NCI-H524 (cell line): ENCODE measurements at regions not wholly inside any gene's neighbourhood (a gene's known extent, or its start where the extent isn't known, plus 50 kb on each side); places are given as distances from the start of the nearest gene placed in this dataset.

Source experiments
- DNase-seq, 2 experiments: peaks; one replicate each; lab custom pipeline; 2025; lab: John Stamatoyannopoulos, UW

DNA sequence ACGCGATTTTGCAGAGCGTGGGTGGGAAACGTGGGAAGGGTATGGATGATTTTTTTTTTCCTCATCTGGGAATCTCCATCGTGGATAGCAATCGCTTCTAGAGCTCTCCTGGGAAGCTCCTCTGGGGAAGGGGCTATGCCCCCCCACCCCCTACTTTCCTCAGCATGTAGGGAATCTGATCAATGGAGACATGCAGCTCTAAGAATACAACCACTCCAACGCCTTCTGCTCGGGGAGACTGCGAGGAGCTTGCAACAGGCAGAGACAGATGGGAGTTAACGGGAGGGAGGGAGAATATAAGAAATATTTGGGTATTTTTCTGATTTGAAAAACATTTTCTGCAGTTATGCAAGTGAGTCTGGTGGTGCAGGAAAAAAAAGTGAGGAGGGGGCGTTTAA, 104.6 kb upstream of the HSD17B12 start:
- peak; percentile 9 to 40 for DNase-seq

DNA sequence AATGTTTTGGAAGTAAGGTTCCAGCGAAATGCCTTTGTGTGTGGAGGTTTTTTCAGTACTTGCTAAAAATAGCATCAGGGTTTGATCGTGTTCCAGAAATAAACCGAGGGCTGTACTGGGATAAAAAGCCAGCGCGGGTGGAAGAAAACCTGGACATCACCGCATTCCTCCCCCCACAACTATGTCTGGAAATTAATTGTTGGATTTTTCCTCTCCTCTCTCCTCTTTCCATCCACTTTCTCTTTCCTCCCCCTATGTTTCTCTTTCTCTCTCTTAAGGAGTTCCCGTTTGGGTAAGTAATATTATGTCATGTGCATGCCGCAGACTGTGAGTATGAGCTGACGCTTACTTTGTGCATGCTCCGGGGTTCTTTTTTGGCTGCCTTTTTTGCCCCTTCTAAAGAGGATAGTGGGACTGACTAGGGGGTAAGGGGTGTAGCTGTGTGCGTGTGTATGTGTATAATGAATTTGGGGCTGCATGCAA, 104.2 kb upstream of the HSD17B12 start:
- DNase-seq: no peak

DNA sequence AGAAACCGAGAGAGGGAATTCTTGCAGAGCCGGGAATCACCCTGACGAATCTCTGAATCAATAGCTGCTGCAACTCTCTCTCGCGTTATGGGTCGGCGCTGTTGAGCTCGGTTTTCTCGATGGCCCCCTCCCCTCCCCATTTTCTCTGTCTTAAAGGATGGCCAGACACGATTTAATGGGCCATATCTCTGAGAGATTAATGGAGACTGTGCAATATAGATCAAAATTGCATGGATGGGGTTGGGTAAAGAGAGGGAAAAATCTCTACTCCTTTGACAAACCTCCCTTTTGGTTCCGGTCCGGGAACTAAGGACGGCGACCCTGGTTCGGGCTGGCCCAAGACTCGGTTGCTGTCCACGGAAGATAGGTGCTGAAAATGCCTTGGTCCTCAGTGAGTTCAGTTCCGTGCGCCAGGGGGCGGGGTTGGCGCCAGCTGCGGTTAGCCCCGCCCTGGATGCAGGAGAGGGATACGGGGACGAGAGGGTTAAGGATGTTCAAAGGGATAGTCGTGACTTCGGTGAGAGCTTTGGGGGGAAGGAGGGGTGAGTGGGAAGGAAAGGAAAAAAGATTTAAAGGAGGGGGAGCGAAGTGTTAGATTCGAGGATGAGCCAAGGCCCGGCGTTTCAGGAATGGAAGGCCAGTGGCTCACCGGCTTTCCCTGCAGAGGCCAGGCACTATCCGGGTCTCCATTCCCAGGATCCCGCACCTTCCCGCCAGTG, 103.6 kb upstream of the HSD17B12 start:
- DNase-seq: peak; percentile 3 to 40

DNA sequence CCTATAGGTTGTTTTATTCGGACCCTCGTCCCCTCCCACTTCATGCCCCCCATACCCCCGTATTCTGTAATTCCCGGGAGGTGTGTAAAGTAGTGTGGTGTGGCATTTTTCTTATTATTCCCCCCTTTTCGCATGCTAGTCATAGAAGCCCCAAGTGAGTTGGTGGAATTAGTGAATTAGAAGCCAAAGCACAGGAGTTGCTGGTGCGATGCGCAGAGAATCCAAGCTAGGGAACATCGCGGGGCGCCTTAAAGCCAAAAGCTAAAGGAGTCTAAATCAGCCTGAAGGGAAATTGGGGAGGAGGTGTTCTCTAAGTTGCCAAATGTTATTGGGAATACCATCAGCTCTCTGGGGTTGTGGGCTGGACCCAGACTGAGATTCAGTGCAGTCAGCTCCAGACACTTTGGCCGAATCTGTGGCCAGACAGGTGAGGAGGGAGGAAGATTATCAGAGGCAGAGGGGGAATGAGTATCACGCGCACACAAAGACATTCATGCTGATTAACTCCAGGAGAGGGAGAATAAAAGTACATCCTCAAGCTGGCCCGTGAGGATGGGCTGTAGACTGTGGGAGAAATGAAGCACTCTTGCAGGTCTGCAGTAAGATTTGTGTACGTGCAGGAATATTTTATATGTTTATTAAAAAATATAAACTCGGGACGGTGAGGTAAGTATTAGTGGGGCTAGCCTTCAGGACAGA, 102.8 kb upstream of the HSD17B12 start:
- no peak for DNase-seq

DNA sequence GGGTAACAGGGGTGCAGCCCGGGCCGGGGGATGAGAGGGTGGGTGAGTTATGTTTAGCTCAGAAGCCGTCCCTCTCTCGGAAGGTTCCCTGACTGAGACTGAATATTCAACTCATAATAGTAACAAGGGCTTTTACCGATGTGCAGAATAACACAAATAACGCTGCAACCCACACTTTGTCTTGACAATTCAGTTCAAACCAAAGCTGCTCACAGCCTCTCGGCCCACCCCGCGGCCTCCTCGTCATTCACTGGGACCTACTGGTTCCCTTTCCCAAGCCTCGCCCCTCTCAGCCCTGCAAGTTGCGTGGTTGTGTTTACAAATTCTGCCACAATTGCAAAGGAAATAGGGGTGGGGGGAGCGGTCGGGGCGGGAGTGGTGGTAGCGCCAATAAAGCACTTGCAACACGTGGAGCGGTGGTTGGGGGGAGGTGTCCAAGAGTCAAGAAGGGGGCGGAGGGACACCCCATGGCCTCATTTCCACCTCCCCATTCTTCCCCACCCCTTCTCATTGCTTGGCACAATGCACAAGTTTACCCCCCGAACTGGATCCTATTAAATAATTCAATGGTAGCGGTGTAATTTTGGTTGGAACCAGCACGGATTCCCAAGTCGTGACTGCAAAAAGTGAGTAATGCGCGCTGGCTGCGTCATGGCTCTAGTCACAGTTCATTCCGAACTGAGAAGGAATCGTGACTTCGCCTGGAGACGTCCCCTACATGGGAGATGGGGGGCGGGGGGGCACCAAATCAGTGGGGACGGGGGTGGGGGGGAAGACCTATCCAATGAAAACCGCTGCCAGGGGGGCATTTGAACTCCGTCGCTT, 102.0 kb upstream of the HSD17B12 start:
- peak in 1 of 2 experiments; percentile 44 for DNase-seq

DNA sequence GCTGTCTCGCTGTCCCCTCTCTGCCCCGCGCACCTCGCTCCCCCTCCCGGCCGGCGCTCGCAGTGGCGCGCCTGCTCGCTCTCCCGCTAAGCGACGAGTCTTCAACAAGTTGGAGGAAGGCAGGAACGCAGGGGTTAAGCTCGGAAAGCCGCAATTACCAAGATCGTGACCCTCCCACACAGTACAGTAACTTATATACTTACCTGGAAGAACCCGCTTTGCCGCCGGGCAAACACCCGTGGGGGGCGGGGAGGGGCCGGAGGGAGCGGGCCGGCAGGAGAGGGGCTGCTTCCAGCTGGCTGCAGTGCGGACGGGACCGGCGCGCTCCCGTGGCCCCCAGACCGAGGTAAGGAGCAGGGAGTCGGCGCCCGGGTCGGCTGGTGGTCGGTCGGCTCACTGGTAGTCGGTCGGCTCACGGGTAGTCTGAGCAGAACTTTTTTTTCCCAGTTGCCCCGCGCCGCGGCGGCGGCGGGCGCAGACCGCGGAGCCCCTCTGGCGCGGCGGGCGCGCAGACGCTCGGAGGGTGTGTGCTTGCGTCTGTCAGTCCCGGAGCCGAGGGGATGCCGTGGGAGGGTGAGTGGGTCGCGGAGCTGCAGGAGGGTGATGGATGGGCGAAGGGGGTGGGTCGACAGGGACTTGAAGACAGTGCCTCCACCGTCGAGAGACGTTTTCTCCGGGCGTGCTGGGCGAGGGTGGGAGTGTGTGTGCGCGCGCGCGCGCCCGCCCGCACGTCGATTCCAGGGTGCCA, 101.2 kb upstream of the HSD17B12 start:
- peak; percentile 13 to 44 for DNase-seq

DNA sequence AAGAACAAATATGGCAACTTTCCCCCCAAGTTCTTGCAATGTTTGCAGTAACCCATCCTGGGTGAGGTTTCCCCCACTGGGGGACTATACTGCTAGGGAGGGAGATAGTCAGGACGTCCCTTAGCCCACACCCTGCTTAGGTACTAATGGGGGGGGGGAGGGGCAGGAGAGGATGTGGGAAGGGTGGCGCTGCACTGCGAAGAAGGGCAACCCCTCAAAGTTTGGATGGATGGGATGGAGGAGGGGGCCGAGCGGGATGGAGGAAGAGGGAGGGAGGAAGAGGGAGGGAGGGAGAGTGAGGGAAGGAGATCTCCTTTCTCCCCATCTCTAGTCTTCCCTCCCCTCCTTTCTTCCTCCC, 100.6 kb upstream of the HSD17B12 start:
- no peak for DNase-seq

DNA sequence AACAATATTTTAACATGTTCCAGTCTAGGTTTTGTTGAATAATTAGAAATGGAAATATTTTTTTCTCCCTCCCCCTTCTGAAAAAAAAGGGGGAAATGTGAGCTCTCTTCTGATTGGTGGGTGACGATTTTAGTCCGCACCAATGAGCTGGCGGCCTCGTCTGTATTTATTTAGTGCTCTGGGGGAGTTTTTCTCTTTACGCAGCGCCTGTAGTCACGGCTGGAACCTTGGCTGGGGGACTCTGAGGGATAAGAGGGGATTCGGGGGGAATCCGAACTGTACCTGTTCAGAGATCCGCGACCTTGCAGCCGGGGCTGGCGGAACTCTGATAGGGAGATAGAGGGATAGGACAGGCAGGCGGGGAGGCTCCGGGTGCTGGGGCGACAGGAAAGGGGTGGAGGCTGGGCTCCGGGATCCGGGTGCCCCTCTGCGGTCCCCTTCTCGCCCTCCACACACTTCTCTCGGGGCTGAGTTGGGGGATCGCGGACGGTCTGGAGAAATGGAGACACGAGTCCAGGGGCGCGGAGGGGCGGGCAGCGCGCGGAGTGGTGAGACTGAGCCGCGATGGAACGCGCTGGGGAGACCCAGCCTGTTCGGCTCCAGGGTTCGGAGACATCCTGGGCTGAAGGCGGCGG, 99.7 kb upstream of the HSD17B12 start:
- DNase-seq: peak in 1 of 2 experiments; percentile 49

DNA sequence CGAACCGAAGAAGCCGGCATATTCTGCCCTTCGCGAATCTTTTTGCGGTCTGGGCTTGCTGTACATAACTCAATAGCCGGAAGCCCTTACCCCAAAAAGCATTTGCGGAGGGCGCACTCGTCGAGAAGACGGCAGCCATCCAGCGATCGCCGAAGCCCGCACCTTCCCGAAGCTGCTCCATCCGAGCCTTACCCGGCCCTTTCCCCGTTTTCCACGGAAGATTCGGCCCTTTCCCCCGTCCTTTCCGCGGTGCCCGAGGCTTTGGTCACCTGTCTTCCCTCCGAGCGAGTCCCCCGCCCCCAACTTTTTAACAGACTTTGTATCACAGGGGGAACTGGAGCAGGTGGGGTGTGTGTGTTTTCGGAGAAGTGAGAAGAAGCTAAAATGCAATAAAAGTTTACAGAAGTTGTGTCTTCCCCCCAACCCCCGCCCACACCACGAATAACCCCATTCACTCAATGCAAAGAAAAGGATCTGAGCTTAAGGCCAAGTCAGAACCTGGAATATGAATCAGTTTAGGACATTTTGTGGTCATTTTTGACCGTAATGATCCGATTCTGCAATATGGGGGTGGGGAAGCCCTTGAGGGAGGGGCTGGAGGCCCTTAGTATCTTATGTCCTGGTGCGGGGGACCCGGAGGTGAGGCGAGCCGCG, 99.0 kb upstream of the HSD17B12 start:
- DNase-seq: no peak

DNA sequence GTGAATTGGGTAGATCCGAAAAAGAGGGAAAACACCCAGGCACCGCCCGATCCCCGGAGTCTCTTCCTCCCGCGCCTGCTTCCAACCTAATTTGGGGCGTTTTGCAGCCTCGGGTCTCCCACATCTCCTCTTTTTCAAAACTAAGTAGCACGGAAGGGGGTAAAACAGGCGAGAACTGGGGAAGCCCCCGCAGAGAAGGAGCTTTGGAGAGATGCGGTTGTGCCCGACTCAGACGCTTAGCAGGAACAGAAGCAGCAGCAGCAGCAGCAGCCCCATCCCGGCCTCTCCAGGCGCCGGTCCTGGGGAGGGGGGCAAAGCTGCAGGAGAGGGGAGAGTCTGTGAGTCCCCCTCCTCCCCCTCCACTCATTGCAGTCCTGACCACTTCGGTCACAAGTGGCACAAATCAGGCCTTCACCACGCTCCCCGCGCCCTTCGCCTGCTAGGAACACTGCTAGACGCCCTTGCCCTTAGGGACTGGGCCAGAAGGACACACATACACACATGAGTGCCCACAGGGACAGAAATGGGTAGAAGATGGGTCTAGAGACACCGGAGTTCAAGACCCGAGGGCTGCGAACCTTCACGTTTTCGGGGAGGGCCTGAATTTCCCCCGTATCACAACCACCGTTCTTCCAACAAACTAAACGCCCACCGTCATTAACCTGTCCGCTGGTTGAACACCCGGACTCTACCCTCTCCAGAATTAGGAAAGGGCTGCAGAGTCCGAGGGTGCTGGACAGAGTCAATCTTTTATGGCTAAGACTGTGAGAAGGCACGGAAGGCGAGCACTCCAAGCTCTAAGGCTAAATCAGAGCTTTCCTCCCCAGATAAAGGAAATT, 98.3 kb upstream of the HSD17B12 start:
- DNase-seq: no peak

DNA sequence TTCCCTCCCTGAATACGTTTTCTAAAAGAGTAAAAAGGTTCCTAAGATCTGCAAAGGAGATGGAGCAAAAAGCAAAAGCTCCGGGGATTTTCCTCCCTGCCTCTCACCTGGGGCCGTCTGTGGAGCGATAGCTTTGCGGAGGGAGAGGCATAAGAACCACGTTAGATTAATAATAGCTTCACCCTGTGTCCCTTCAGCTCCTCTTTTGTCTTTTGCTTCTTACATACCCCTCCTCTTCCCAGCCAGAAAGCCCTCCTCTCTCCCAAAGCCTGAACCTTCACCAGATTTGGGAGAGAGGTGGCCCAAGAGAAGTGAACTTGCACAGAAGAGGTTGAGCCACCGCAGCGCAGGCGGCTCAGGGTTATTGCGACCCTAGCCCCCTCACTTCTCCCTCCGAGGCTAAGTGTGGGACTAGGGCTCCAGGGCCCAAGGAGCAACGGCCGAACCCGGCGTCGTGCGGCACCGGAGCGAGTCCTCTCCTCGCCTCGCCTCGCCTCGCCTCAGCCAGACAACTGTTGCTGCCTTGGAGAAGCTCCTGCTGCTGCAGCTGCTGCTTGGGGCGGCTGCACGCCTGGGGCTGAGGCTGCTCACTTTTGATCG, 97.6 kb upstream of the HSD17B12 start:
- DNase-seq: no peak

DNA sequence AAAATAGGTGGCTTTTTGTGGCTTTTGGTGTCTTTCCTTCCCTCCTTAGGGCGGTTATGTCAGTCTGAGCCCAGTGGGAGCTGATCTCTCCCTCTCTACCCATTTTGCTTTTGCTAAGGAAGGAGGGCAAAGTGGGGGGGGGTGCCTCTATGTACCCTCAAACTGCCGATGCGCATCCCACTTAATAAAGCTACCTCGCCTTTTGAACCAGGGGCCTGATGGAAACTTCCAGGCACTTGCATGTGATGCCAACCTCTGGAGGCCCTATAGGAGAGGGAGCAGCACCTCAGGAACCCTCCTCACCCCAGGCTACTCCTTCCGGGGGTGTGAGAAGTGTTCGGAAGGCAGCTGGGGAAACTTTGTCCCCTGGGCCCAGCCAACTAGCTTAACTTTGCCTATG, 97.0 kb upstream of the HSD17B12 start:
- DNase-seq: no peak

DNA sequence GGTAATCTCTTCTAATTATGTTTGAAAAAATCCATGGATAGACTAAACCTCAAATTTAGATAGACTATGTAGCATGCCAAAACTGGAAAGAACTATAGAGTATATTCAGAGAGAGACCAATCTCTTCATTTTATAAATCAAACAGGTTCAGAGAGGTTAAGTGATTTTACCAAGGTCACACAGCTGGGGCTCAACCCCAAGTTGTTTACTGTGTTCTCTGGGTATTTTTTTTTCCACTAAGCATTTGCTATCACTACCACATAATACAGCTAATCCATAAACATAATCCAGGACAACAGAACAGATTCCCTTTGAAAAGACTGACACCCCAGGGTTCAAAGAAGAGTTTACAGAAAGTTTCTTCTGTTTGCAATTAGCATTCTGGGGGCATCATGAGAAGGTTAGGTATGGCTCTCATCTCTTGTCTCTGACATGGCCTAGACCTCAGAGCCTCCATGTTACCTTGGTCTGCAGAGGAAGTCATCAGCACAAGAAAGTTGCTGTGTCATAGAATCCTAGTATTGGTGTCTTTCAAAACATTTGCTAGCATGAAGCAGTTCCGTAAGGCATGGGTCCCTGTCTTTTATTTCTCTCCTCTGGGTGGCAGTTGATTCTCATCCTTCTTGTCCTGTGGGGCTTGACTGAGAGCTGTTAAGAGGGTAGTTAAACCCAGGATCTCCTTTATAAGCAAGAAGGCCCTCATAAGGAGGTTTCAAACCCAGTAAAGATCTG, 94.5 kb upstream of the HSD17B12 start:
- no peak for DNase-seq

DNA sequence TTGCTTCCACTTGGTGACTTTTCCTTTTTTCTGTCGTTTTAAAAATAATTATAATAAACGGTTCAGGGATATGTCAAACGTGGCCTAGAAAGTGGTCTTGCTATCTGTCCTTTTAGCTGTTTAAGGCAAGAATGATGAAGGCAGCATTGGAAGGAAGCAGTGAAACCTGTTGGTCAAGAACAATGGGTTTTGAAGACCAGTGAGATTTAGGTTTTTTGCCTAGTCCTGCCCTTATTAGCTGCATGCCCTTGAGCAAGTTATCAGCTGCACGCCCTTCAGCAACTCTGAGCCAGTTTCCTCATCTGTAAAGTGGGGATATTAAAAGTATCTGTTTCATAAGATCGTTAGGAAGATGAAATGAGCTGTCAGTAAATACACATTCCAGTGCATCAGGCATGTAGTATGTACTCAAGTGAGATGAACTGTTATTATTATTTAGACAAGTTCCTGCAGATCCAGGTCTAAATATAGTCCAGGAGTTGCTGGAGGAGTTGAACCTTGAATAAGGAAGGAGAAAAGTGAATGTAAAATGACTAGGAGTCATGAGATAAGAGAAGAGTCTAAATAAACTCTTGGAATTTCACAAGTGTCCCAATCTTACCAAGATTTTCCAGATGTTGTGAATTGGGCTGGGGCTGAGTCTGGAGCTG, 90.8 kb upstream of the HSD17B12 start:
- no peak for DNase-seq

DNA sequence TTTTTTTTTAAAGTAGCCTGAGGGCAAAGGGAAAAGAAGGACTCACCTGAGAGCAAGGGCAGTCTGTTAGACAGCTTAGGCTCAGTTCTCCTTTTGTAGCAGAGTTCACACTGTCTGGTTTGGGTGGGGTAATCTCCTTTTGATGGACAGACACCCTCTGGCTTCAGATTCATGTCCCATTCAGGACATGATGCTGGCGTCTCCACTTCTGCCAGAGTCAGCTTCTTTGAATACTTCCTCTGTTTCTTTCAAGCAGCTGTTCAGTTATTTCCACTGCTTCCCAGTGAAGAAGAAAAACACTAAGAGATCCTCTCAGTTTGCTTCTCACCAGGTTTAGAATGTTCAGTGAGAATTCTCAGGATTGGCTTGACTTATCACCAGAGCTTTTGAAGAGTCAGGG, 79.0 kb upstream of the HSD17B12 start:
- no peak for DNase-seq

DNA sequence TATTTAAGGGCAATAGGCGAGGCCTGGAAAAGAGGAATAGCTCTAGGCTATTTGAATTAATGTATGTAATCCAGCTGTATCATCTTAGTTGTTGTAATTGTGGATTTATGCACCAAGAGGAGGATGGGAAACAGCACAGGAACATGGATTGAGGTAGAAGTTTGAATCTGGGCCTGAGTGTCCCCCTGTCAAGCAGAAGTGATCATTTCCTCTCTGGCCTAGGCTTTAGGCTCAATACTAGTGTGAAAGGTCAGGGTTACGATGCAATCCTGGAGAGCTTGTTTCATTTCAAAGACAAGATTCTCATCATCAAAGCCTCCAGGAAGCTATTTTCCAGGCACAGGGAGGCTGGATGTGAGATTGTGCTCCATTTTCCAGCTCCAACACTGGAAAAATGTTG, 77.9 kb upstream of the HSD17B12 start:
- no peak for DNase-seq

DNA sequence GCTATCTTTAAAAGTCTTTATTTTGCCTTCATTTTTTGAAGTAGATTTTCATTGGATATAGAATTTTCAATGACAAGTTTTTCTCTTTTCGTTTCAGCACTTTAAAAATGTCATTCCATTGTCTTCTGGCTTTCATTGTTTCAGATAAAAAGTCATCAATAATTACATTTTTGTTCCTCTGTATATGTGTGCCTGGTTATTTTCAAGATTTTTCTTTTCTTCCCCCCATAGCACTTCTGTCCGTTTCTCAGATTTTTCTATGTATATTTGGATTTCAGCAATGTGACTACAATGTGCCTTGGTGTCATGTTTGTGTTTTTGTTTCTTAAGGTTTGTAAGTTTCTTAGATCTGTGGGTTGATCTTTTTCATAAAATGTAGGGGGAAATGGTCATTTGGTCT, 66.3 kb upstream of the HSD17B12 start:
- no peak for DNase-seq

DNA sequence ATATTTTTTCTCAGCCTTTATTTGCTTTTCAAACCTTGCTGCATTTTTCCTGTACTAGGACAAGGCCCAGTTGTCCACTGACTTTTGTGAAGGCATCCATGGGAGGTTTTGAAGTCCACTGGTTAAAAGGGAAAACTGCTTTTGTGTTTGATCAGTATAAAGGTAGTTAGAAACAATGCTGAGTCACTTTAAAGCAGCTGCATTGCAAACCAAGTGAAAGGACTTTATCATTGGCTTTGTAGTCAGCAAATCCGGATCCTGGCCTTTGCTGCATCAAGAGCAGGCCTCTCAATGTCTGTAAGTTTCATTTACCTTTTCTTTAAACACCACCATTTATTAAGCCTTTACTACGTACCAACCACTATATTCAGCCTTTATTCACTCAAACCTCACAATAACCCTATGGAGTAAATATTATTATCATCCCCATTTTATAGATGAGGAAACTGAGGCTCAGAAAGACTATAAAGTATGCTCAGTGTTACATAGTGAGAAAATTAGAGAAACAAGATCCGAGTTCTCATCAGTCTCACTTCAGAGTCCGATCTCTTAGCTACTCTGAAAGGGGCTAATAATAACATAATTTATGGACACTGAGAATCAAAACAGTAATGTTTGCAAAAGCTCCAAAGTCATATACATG, 60.6 kb upstream of the HSD17B12 start:
- no peak for DNase-seq
